ENCODE measurements at regions not wholly inside any gene's neighbourhood (a gene's known extent, or its start where the extent isn't known, plus 50 kb on each side); places are given as distances from the start of the nearest gene placed in this dataset.

DNA sequence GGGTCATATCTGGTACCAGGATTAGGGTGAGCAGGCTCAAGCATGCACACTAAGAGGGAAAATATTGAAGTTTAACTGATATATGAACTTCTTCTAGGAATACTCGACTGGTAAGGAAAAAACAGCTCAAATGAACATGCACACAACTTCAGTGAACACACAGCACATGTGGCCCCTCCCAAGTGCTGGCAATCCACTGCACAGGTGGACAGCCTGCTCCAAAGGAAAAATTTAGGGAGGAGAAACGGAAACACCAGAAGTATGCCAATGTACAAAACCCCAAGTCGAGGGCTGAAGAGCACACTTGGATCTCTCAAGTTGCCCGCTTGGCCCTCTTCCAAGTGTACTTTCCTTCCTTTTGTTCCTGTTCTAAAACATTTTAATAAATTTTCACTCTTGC is 205.0 kb upstream of the FAM47C start:
- TF ChIP-seq EZH2phosphoT487 (IDR thresholded peaks at IDR 0.05): no peak
- TF ChIP-seq, protein P1, sequence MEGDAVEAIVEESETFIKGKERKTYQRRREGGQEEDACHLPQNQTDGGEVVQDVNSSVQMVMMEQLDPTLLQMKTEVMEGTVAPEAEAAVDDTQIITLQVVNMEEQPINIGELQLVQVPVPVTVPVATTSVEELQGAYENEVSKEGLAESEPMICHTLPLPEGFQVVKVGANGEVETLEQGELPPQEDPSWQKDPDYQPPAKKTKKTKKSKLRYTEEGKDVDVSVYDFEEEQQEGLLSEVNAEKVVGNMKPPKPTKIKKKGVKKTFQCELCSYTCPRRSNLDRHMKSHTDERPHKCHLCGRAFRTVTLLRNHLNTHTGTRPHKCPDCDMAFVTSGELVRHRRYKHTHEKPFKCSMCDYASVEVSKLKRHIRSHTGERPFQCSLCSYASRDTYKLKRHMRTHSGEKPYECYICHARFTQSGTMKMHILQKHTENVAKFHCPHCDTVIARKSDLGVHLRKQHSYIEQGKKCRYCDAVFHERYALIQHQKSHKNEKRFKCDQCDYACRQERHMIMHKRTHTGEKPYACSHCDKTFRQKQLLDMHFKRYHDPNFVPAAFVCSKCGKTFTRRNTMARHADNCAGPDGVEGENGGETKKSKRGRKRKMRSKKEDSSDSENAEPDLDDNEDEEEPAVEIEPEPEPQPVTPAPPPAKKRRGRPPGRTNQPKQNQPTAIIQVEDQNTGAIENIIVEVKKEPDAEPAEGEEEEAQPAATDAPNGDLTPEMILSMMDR (IDR thresholded peaks at IDR 0.05): no peak

Measured in neural progenitor cell (in vitro differentiated cells).